Jurkat, Clone E6-1 (cell line): ENCODE measurements at regions not wholly inside any gene's neighbourhood (a gene's known extent, or its start where the extent isn't known, plus 50 kb on each side); places are given as distances from the start of the nearest gene placed in this dataset.
"Not testable (repeated sequence)": the region's sequence is repeated elsewhere in the genome, so short reads cannot be mapped to it uniquely, and the experiment has no call there.

Experiments used
- DNase-seq: peaks from one replicate; pipeline ENCODE4 v3.0.0-alpha.2; 2011; ENCODE audit warnings: low read depth, low spot score
- H3K4me3 ChIP-seq: 2 replicates; pipeline ENCODE4 v1.5.1; 2011; ENCODE audit warnings: mild to moderate bottlenecking, low read length, control low read depth, moderate library complexity

GRCh38 chr5:98179791-98180755, 593.4 kb upstream of the RGMB start:
- no peak for DNase-seq

GRCh38 chr5:98186128-98186527, 587.3 kb upstream of the RGMB start:
- no peak for DNase-seq

More at GRCh38 chr5:98179791-98180755, 593.4 kb upstream of the RGMB start:
- no peak overlapping the region for H3K4me3 ChIP-seq

GRCh38 chr5:98187945-98188344, 585.5 kb upstream of the RGMB start:
- no peak overlapping the region for H3K4me3 ChIP-seq

More at GRCh38 chr5:98186128-98186527, 587.3 kb upstream of the RGMB start:
- H3K4me3 ChIP-seq, result no peak overlapping the region

GRCh38 chr5:98190344-98190743, 583.1 kb upstream of the RGMB start:
- not testable (repeated sequence) for H3K4me3 ChIP-seq, DNase-seq

More at GRCh38 chr5:98187945-98188344, 585.5 kb upstream of the RGMB start:
- no peak for DNase-seq

GRCh38 chr5:98193921-98194760, 579.3 kb upstream of the RGMB start:
- DNase-seq, result no peak
- no peak overlapping the region for H3K4me3 ChIP-seq

GRCh38 chr5:98200726-98201541, 572.5 kb upstream of the RGMB start:
- no peak for DNase-seq
- H3K4me3 ChIP-seq, result no peak overlapping the region

GRCh38 chr5:98204798-98205197, 568.7 kb upstream of the RGMB start:
- no peak overlapping the region for H3K4me3 ChIP-seq
- DNase-seq, result no peak

GRCh38 chr5:98205691-98206461, 567.6 kb upstream of the RGMB start:
- no peak for DNase-seq
- H3K4me3 ChIP-seq, result no peak overlapping the region

- H3K4me3 ChIP-seq, result no peak overlapping the region
- DNase-seq, result no peak
Measured at GRCh38 chr5:98206566-98206965, 566.9 kb upstream of the RGMB start.

- DNase-seq, result no peak
- H3K4me3 ChIP-seq, result no peak overlapping the region
Measured at GRCh38 chr5:98209418-98209817, 564.0 kb upstream of the RGMB start.

GRCh38 chr5:98214240-98215051, 559.0 kb upstream of the RGMB start:
- H3K4me3 ChIP-seq, result no peak overlapping the region
- DNase-seq, result no peak

- H3K4me3 ChIP-seq, result no peak overlapping the region
- no peak for DNase-seq
Measured at GRCh38 chr5:98217138-98217537, 556.3 kb upstream of the RGMB start.

GRCh38 chr5:98218838-98219237, 554.6 kb upstream of the RGMB start:
- no peak for DNase-seq
- no peak overlapping the region for H3K4me3 ChIP-seq

GRCh38 chr5:98227489-98227888, 546.0 kb upstream of the RGMB start:
- DNase-seq, result no peak
- no peak overlapping the region for H3K4me3 ChIP-seq

GRCh38 chr5:98231089-98231488, 542.4 kb upstream of the RGMB start:
- no peak overlapping the region for H3K4me3 ChIP-seq
- no peak for DNase-seq

- H3K4me3 ChIP-seq, DNase-seq: not testable (repeated sequence)
Measured at GRCh38 chr5:98237794-98238193, 535.7 kb upstream of the RGMB start.

- no peak overlapping the region for H3K4me3 ChIP-seq
- DNase-seq, result no peak
Measured at GRCh38 chr5:98243972-98244371, 529.5 kb upstream of the RGMB start.

- DNase-seq, result no peak
- no peak overlapping the region for H3K4me3 ChIP-seq
Measured at GRCh38 chr5:98248949-98249348, 524.5 kb upstream of the RGMB start.
